ENCODE measurements at regions not wholly inside any gene's neighbourhood (a gene's known extent, or its start where the extent isn't known, plus 50 kb on each side); places are given as distances from the start of the nearest gene placed in this dataset.

- no peak for DNase-seq (ENCODE audit: low spot score)
Measured at GRCh38 chr4:11919316-11919715, 490.6 kb upstream of the HS3ST1 start.

GRCh38 chr4:11914406-11914805, 485.7 kb upstream of the HS3ST1 start:
- DNase-seq (ENCODE audit: low spot score), result no peak

GRCh38 chr4:11912886-11913285, 484.2 kb upstream of the HS3ST1 start:
- no peak for DNase-seq (ENCODE audit: low spot score)

- no peak for DNase-seq (ENCODE audit: low spot score)
Measured at GRCh38 chr4:11910812-11911211, 482.1 kb upstream of the HS3ST1 start.

- DNase-seq (ENCODE audit: low spot score), result no peak
Measured at GRCh38 chr4:11908712-11909111, 480.0 kb upstream of the HS3ST1 start.

- DNase-seq (ENCODE audit: low spot score), result no peak
Measured at GRCh38 chr4:11908205-11908604, 479.5 kb upstream of the HS3ST1 start.

- no peak for DNase-seq (ENCODE audit: low spot score)
Measured at GRCh38 chr4:11904846-11905739, 476.4 kb upstream of the HS3ST1 start.

- DNase-seq (ENCODE audit: low spot score), result peak; percentile 80
Measured at GRCh38 chr4:11904117-11904535, 475.4 kb upstream of the HS3ST1 start.

GRCh38 chr4:11901089-11901488, 472.4 kb upstream of the HS3ST1 start:
- DNase-seq (ENCODE audit: low spot score), result no peak

GRCh38 chr4:11900359-11900758, 471.7 kb upstream of the HS3ST1 start:
- DNase-seq (ENCODE audit: low spot score), result no peak

GRCh38 chr4:11898796-11899195, 470.1 kb upstream of the HS3ST1 start:
- DNase-seq (ENCODE audit: low spot score), result no peak

GRCh38 chr4:11895766-11896165, 467.1 kb upstream of the HS3ST1 start:
- no peak for DNase-seq (ENCODE audit: low spot score)

GRCh38 chr4:11894977-11895376, 466.3 kb upstream of the HS3ST1 start:
- no peak for DNase-seq (ENCODE audit: low spot score)

- DNase-seq (ENCODE audit: low spot score), result no peak
Measured at GRCh38 chr4:11894221-11894620, 465.5 kb upstream of the HS3ST1 start.

- DNase-seq (ENCODE audit: low spot score), result no peak
Measured at GRCh38 chr4:11889099-11889498, 460.4 kb upstream of the HS3ST1 start.

- no peak for DNase-seq (ENCODE audit: low spot score)
Measured at GRCh38 chr4:11881947-11882346, 453.3 kb upstream of the HS3ST1 start.

- no peak for DNase-seq (ENCODE audit: low spot score)
Measured at GRCh38 chr4:11881364-11881763, 452.7 kb upstream of the HS3ST1 start.

- no peak for DNase-seq (ENCODE audit: low spot score)
Measured at GRCh38 chr4:11878241-11878640, 449.5 kb upstream of the HS3ST1 start.

- DNase-seq (ENCODE audit: low spot score), result no peak
Measured at GRCh38 chr4:11876104-11876503, 447.4 kb upstream of the HS3ST1 start.

GRCh38 chr4:11869191-11869870, 440.6 kb upstream of the HS3ST1 start:
- no peak for DNase-seq (ENCODE audit: low spot score)

- no peak for DNase-seq (ENCODE audit: low spot score)
Measured at GRCh38 chr4:11866391-11866790, 437.7 kb upstream of the HS3ST1 start.

- DNase-seq (ENCODE audit: low spot score), result no peak
Measured at GRCh38 chr4:11860996-11861395, 432.3 kb upstream of the HS3ST1 start.

GRCh38 chr4:11857881-11858280, 429.2 kb upstream of the HS3ST1 start:
- no peak for DNase-seq (ENCODE audit: low spot score)
